ENCODE measurements at regions not wholly inside any gene's neighbourhood (a gene's known extent, or its start where the extent isn't known, plus 50 kb on each side); places are given as distances from the start of the nearest gene placed in this dataset.
"Not testable (repeated sequence)": the region's sequence is repeated elsewhere in the genome, so short reads cannot be mapped to it uniquely, and the experiment has no call there.

DNA sequence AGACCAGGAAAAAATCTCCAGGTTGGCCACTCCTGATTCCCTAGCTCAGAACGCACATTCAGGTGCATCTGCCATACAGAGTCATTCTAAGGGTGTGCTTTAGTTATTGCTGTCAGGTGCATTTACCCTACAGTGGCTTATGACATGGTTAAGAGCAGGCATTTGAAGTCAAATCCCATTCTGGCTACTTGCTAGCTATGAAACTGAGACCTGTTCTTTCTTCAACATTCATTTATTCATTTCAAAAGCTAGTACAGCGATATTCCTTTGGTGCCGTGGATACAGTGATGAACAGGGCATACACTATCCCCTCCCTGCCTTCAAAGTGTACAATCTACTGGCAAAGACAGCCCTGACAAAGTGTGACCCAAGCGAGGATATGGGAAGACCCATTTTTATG lies 508.3 kb downstream of the NPIPA7 start:
- DNase-seq = no peak

DNA sequence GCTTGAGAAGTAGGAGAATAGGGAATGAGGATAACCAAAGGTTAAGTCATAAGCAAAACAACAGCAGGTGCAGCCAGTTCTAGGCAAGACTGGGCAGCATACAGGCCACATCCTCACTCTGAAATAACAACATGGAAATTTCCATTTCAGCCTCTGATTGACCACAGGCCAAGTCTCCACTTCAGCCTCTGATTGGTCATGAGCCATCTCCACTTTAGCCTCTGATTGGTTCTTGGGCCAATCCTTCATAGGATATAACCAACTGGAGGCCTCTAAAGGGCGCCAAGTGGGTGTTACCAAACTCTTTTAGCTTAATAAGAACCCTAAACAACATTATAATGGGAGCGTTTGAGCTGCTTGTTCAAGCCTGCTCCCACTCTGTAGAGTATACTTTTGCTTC lies 512.0 kb downstream of the NPIPA7 start:
- DNase-seq = no peak

DNA sequence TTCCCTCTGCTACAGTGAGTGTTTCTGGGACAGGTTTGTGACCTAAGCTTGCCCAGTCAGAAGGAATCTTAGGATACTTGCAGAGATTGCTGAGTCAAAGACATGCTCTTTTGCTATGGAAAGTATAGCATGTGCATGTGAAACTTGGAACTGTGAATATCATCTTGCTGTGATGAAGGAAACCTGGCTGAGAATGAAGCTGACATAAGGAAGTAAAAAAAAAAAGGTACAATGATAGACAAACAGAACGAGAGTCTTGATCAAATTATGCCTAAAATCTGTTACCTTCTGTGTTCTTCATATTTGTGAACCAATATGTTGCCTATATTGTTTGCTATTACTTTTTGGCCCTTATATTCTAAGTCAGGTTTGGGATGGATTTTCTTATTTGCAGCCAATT lies 525.7 kb downstream of the NPIPA7 start:
- no peak for DNase-seq

- no peak for DNase-seq
Measured at GRCh38 chr16:16905850-16906249, 526.9 kb downstream of the NPIPA7 start.

DNA sequence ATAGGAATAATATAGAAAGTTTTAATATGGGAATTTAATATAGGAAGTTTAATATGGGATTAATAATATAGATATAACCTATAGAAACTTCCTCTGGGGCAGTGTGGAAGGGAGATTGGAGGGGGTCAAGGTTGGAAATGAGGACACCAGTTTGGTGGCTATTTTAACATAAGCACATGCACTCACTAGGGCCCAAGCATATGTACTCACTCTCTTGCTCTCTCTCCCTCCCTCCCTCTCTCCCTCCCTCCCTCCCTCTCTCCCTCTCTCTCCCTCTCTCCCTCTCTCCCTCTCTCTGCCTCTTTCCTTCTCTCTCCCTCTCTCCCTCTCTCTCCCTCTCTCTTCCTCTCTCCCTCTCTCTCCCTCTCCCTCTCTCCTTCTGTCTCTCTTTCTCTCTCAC lies 528.1 kb downstream of the NPIPA7 start:
- no peak for DNase-seq

- DNase-seq = no peak
Measured at GRCh38 chr16:16908077-16908476, 529.1 kb downstream of the NPIPA7 start.

DNA sequence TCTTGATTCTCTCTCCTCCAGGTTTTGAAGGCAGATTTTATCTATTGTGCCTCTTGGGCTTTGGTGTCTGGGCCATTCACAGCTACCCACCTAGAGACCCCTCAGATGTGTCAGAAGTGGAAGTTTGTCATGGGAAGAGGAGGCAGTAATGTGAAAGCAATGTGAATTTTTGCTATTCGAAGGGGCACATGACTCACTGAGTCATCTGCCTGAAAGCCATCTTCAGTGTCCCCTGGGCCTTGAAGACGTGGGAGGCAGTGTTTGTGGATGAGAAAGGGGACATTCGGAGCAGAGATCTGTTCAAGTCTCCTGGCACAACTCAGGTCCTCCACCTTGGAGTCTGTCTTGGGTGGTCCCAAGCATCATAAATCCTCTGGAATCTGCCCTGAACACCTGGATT lies 530.2 kb downstream of the NPIPA7 start:
- DNase-seq = no peak

DNA sequence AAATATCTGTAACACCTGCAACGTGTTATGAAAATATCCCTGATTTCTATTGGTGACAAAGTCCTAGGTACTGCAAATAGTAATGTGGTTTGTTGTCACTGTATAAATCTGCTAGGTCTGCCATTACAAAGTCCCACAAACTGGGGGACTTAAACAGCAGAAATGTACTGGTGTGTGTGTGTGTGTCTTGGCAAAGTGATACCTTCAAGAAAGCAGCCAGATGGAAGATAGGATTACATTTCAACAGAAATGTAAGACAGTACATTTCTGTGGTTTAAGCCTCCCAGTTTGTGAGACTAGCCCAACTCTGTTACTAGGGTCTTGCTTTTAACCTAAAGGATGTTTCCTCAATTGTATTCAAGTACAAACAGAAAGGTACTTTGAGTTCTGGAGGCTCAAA lies 531.7 kb downstream of the NPIPA7 start:
- no peak for DNase-seq

DNA sequence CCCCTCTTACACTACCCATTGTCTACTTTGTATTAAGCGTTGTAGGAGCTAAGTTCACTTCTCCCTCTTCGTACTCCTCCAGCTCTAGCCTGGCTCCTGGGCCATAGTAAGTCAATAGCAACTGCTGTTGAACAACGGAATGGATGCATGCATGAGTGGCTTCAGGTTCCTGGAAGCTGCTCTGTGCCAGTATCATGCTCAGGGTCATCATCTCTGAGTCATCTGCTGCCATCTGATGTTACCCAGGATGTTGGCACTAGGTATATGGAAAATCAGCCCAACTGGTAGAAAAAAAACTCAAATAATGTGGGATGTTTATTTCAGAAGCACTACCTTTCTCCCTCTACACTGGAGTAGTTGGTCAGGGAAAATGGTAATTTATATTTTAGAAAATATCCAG lies 536.8 kb downstream of the NPIPA7 start:
- no peak for DNase-seq

DNA sequence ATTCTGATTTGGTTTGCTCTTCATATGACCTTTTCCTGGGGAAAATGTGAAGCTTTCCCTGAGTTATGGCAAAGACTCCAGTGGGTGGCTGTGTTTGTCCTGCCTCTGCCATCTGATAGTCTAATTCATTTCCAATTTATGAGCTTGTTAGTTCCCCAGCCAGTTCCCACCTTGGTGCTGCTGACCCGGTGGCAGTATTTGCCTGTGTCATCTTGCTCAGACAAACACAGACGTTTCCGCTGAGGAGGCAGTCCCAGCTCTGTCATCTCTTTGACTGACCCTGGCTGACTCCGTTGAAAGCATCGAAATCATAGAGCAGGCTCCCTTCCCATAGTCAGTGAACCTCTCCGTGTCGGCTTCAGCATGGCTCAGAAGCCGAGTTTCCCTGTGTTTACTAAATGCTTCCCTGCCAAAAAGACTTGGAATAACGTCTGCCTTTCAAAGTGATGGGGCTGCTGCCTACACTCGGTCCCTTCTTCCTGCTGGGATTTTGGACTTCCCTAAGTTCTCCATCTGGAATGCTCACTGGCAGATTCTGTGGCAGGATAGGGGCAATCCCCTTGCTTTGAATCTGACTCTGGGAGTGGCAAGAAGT lies 538.3 kb downstream of the NPIPA7 start:
- no peak for DNase-seq

- no peak for DNase-seq
Measured at GRCh38 chr16:16923479-16923878, 544.5 kb downstream of the NPIPA7 start.

- DNase-seq = no peak
Measured at GRCh38 chr16:16924613-16925012, 545.7 kb downstream of the NPIPA7 start.

DNA sequence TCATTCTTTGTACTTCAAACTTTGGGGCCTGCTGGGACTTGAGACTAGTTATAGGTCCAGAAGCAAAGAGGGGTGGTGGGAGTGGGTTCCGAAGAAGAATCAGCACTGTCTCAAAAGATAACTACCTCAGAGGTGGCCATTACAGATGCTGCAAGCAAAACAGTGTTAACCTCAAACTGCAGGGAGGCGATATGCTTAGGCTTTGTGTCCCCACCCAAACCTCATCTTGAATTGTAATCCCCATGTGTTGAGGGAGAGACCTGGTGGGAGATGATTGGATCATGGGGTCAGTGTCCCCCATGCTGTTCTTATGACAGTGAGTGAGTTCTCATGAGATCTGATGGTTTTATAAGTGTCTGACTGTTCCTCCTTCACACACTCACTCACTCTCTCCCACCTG lies 545.3 kb downstream of the XYLT1 start:
- DNase-seq = no peak

- no peak for DNase-seq
Measured at GRCh38 chr16:16928532-16929109, 542.1 kb downstream of the XYLT1 start.

GRCh38 chr16:16930309-16931000 lies 540.3 kb downstream of the XYLT1 start:
- DNase-seq = no peak

GRCh38 chr16:16933861-16934260 lies 536.9 kb downstream of the XYLT1 start:
- no peak for DNase-seq

- DNase-seq = no peak
Measured at GRCh38 chr16:16934660-16935059, 536.1 kb downstream of the XYLT1 start.

DNA sequence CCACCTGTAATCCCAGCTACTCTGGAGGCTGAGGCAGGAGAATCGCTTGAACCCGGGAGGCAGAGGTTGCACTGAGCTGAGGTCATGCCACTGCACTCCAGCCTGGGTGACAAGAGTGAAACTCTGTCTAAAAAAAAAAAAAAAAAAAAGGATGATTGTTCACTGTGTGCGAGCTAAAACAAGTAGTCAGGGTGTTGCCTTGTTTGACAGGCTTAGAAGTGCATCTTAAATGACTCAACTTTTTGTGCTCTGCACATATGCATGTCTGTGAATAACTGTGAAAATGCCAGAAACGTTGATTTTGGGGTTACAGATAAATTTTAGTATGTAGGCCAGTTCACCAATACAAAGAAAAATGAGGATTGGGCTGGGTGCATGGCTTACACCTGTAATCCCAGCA lies 534.9 kb downstream of the XYLT1 start:
- DNase-seq = not testable (repeated sequence)

DNA sequence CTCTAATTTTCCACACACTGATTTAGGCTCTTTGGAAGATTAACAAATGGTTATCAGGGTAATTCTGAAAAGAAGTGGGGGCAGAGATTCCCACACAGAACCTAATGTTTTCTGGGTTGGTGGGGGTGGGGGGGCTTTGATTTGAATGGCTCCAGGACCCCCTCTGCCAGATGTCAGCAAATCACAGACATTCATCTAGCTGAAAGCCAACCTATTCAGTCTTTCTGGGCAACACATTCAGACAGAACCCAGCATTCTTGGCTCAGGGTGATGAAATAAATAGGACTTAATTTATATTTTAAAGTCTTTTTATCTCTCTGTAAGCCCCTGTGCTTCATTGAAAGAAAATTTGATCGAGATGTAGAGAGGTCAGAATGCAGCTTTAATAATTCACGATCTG lies 533.2 kb downstream of the XYLT1 start:
- no peak for DNase-seq

GRCh38 chr16:16938009-16938408 lies 532.8 kb downstream of the XYLT1 start:
- no peak for DNase-seq

DNA sequence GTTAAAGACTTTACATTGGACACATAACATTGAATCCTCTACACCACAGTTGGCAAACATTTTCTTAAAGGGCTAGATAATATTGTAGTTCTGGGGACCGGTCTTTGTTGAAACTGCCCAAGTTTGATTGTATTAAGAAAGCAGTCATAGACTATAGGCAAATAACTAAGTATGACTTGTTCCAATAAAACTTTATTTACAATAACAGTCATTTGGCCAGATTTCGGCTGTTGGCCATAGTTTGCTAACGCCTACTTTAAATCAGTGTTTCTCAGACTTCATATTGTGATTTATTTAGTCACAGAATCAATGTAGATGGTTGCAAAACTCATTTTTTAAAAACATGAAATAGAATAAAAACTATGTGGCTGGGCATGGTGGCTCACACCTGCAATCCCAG lies 531.8 kb downstream of the XYLT1 start:
- no peak for DNase-seq

- DNase-seq = no peak
Measured at GRCh38 chr16:16940351-16940750, 530.4 kb downstream of the XYLT1 start.

- not testable (repeated sequence) for DNase-seq
Measured at GRCh38 chr16:16942849-16943248, 527.9 kb downstream of the XYLT1 start.

- DNase-seq = no peak
Measured at GRCh38 chr16:16945207-16945606, 525.6 kb downstream of the XYLT1 start.

DNA sequence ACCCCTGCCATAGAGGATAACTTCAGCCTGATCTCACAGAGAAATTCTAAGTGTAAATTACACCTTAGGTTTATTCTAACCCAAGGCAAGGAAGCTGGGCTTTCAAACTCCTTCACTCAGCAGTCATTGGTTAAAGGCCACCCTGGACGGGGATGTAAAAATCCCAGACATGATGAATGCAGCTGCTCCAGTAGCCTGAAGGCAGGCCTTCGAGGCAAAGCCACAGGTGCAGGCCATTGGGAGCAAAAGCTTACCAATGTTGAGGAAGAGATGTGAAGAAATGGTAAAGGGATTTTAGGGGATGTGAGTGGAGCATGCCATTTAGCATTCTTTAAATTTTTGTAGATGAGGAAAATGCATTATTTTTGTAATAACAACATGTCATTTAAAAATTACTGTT lies 514.4 kb downstream of the XYLT1 start:
- DNase-seq = no peak
